DOHH2 (cell line): ENCODE measurements at regions not wholly inside any gene's neighbourhood (a gene's known extent, or its start where the extent isn't known, plus 50 kb on each side); places are given as distances from the start of the nearest gene placed in this dataset.

ENCODE experiments used
- H3F3A ChIP-seq: fragments of 200-600 bp; sonication (generic), shearing (Covaris generic); 2 replicates; pipeline ENCODE4 v1.6.0; 2016; ENCODE audit warnings: antibody characterized with exemption, mild to moderate bottlenecking; ENCODE audit not compliant: control insufficient read depth, insufficient read depth
- H3K27ac ChIP-seq: fragments of 200-600 bp; sonication (generic); 2 replicates; pipeline ENCODE4 v1.5.1; 2014; ENCODE audit warnings: low read depth, mild to moderate bottlenecking, low read length, moderate library complexity
- H3K27me3 ChIP-seq: fragments of 200-600 bp; sonication (generic); 2 replicates; pipeline ENCODE4 v1.6.1; 2014; ENCODE audit warnings: mild to moderate bottlenecking, low read length, mixed read lengths; ENCODE audit not compliant: control insufficient read depth
- H3K36me3 ChIP-seq: fragments of 200-600 bp; sonication (generic); 2 replicates; pipeline ENCODE4 v1.6.1; 2014; ENCODE audit warnings: mild to moderate bottlenecking, low read length, moderate library complexity, mixed read lengths; ENCODE audit not compliant: control insufficient read depth
- H3K4me1 ChIP-seq: fragments of 200-600 bp; sonication (generic); 2 replicates; pipeline ENCODE4 v1.6.1; 2014; ENCODE audit warnings: mild to moderate bottlenecking, low read length, mixed read lengths; ENCODE audit not compliant: control insufficient read depth
- H3K4me2 ChIP-seq: fragments of 200-600 bp; sonication (generic); 2 replicates; pipeline ENCODE4 v1.6.0; 2014; ENCODE audit warnings: mild to moderate bottlenecking, low read length, moderate library complexity
- H3K4me3 ChIP-seq: fragments of 200-600 bp; sonication (generic); 2 replicates; pipeline ENCODE4 v1.5.1; 2014; ENCODE audit warnings: mild to moderate bottlenecking, low read length, mixed read lengths
- H3K79me2 ChIP-seq: fragments of 200-600 bp; sonication (generic); 2 replicates; pipeline ENCODE4 v1.6.1; 2014; ENCODE audit warnings: mild to moderate bottlenecking, low read length, mixed read lengths; ENCODE audit not compliant: control insufficient read depth
- H3K9me2 ChIP-seq: fragments of 200-600 bp; sonication (generic); replicated peaks from 2 replicates; pipeline ENCODE4 v1.6.1; 2014; ENCODE audit warnings: mild to moderate bottlenecking, low read length, mixed read lengths; ENCODE audit not compliant: control insufficient read depth
- H3K9me3 ChIP-seq: fragments of 200-600 bp; sonication (generic); 2 replicates; pipeline ENCODE4 v1.6.1; 2014; ENCODE audit warnings: antibody characterized with exemption, low read length, mixed read lengths; ENCODE audit not compliant: control insufficient read depth, insufficient read depth
- H4K20me1 ChIP-seq: fragments of 200-600 bp; sonication (generic); 2 replicates; pipeline ENCODE4 v1.6.0; 2014; ENCODE audit warnings: low read depth, mild to moderate bottlenecking, antibody characterized with exemption, low read length, moderate library complexity; ENCODE audit not compliant: control insufficient read depth, insufficient read depth
- CTCF ChIP-seq: fragments of 200-600 bp; sonication (generic); IDR thresholded peaks from one replicate; pipeline ENCODE4 v1.5.1; 2014; ENCODE audit warnings: antibody characterized with exemption, mild to moderate bottlenecking, low read depth, low read length; ENCODE audit not compliant: poor library complexity, severe bottlenecking
- EZH2phosphoT487 ChIP-seq: fragments of 200-600 bp; sonication (generic); IDR thresholded peaks from 2 replicates; pipeline ENCODE4 v1.6.1; 2017; ENCODE audit warnings: borderline replicate concordance, mild to moderate bottlenecking, antibody characterized with exemption, low read length, moderate library complexity, mixed read lengths

GRCh38 chr13:107883561-107884175 lies 331.7 kb downstream of the LIG4 start:
- Histone ChIP-seq H4K20me1 (no peaks in the 10 kb centered on the region), H3K9me3 (no peaks in the 10 kb centered on the region), H3K27ac (no peak overlapping the region), H3K4me2 (no peak overlapping the region), H3F3A (no peaks in the 10 kb centered on the region), H3K27me3 (no peaks in the 10 kb centered on the region), H3K4me1 (no peaks in the 10 kb centered on the region), H3K79me2 (no peaks in the 10 kb centered on the region), H3K4me3 (no peak overlapping the region), H3K9me2 (no peaks in the 10 kb centered on the region), H3K36me3 (no peaks in the 10 kb centered on the region)
- TF ChIP-seq CTCF (no peak), EZH2phosphoT487 (no peak)

GRCh38 chr13:107882708-107883560 lies 332.4 kb downstream of the LIG4 start:
- Histone ChIP-seq H3K4me3 (no peak overlapping the region), H3K9me3 (no peaks in the 10 kb centered on the region), H3K79me2 (no peaks in the 10 kb centered on the region), H4K20me1 (no peaks in the 10 kb centered on the region), H3K27me3 (no peaks in the 10 kb centered on the region), H3K36me3 (no peaks in the 10 kb centered on the region), H3K9me2 (no peaks in the 10 kb centered on the region), H3K27ac (no peak overlapping the region), H3K4me2 (no peak overlapping the region), H3F3A (no peaks in the 10 kb centered on the region), H3K4me1 (no peaks in the 10 kb centered on the region)
- TF ChIP-seq CTCF: no peak
- no peak for TF ChIP-seq EZH2phosphoT487

GRCh38 chr13:107881362-107881761 lies 334.0 kb downstream of the LIG4 start:
- H3K9me3 ChIP-seq: no peaks in the 10 kb centered on the region
- H4K20me1 ChIP-seq: no peaks in the 10 kb centered on the region
- H3K27ac ChIP-seq: no peak overlapping the region
- H3K4me1 ChIP-seq: no peaks in the 10 kb centered on the region
- H3K27me3 ChIP-seq: no peaks in the 10 kb centered on the region
- H3K36me3 ChIP-seq: no peaks in the 10 kb centered on the region
- TF ChIP-seq EZH2phosphoT487 (no peak), CTCF (no peak)
- no peak overlapping the region for H3K4me3 ChIP-seq
- H3K79me2 ChIP-seq: no peaks in the 10 kb centered on the region
- H3F3A ChIP-seq: no peaks in the 10 kb centered on the region
- H3K4me2 ChIP-seq: no peak overlapping the region
- no peaks in the 10 kb centered on the region for H3K9me2 ChIP-seq
